WTC11 (cell line): ENCODE measurements at regions not wholly inside any gene's neighbourhood (a gene's known extent, or its start where the extent isn't known, plus 50 kb on each side); places are given as distances from the start of the nearest gene placed in this dataset.

Experiments
- ATAC-seq: fragments of 200-7000 bp; cut with Tn5 transposase; 2 replicates; pipeline ENCODE4 v1.10.0; 2021; ENCODE audit warnings: mild to moderate bottlenecking, moderate library complexity
- CTCF ChIA-PET: fragments of 300-600 bp; sonication (Branson Sonifier 250); formaldehyde crosslinking; loops from one replicate; lab custom pipeline; 2021; ENCODE audit warnings: antibody characterized with exemption; lab: Charles Lee
- POLR2A ChIA-PET: fragments of 350-600 bp; sonication (Branson Sonifier 250); formaldehyde crosslinking; loops from one replicate; lab custom pipeline; 2021; ENCODE audit warnings: antibody characterized with exemption; lab: Charles Lee
- DNase-seq: peaks from one replicate; pipeline ENCODE4 v3.0.0; 2021; ENCODE audit warnings: low spot score
- H3K27ac Mint-ChIP-seq: 2 replicates; pipeline ENCODE4 v1.8.0; 2021; ENCODE audit warnings: mixed read lengths
- H3K27me3 Mint-ChIP-seq: 2 replicates; pipeline ENCODE4 v1.8.0; 2021; ENCODE audit warnings: low read depth, mild to moderate bottlenecking, moderate library complexity, mixed read lengths
- H3K36me3 Mint-ChIP-seq: 2 replicates; pipeline ENCODE4 v1.8.0; 2021; ENCODE audit warnings: mixed read lengths
- H3K4me1 Mint-ChIP-seq: 2 replicates; pipeline ENCODE4 v1.8.0; 2022; ENCODE audit warnings: mixed read lengths
- H3K4me3 Mint-ChIP-seq: 2 replicates; pipeline ENCODE4 v1.8.0; 2021; ENCODE audit warnings: mild to moderate bottlenecking, moderate library complexity, mixed read lengths
- H3K9me3 Mint-ChIP-seq: 2 replicates; pipeline ENCODE4 v1.8.0; 2021; ENCODE audit warnings: mixed read lengths
- GTF2I ChIP-seq: fragments of 250-450 bp; sonication (Bioruptor Pico); conservative IDR thresholded peaks from 2 replicates; pipeline ENCODE4 v1.4.0; 2021; ENCODE audit warnings: mild to moderate bottlenecking
- JUN ChIP-seq: sonication (generic); formaldehyde crosslinking; IDR thresholded peaks from 2 replicates; pipeline ENCODE4 v1.8.0; 2023; ENCODE audit warnings: mild to moderate bottlenecking, missing genetic modification reagents
- NFE2L1 ChIP-seq: sonication (generic); formaldehyde crosslinking; IDR thresholded peaks from 2 replicates; pipeline ENCODE4 v1.8.1; 2023; ENCODE audit warnings: missing genetic modification reagents
- NFYB ChIP-seq: sonication (generic); formaldehyde crosslinking; conservative IDR thresholded peaks from 2 replicates; pipeline ENCODE4 v1.8.0; 2022; ENCODE audit warnings: low read depth, missing genetic modification reagents
- OVOL2 ChIP-seq: fragments of 250-450 bp; sonication (Bioruptor Pico); IDR thresholded peaks from 2 replicates; pipeline ENCODE4 v1.9.0; 2021; ENCODE audit warnings: mild to moderate bottlenecking, borderline replicate concordance
- RELA ChIP-seq: sonication (generic); formaldehyde crosslinking; IDR thresholded peaks from 2 replicates; pipeline ENCODE4 v1.8.1; 2022; ENCODE audit warnings: missing genetic modification reagents, mild to moderate bottlenecking, borderline replicate concordance
- SMAD3 ChIP-seq: sonication (generic); formaldehyde crosslinking; IDR thresholded peaks from 2 replicates; pipeline ENCODE4 v1.8.0; 2022; ENCODE audit warnings: missing genetic modification reagents, mild to moderate bottlenecking, borderline replicate concordance
- ZNF263 ChIP-seq: sonication (generic); formaldehyde crosslinking; IDR thresholded peaks from 2 replicates; pipeline ENCODE4 v1.8.1; 2022; ENCODE audit warnings: low read depth, mild to moderate bottlenecking, moderate library complexity, missing genetic modification reagents
- ZNF416 ChIP-seq: fragments of 250-450 bp; sonication (Bioruptor Pico); IDR thresholded peaks from 2 replicates; pipeline ENCODE4 v1.9.0; 2021; ENCODE audit warnings: mild to moderate bottlenecking, inconsistent platforms
- TF ChIP-seq, protein P1 (sequence below): sonication (generic); formaldehyde crosslinking; IDR thresholded peaks from 2 replicates; pipeline ENCODE4 v1.8.1; 2023; ENCODE audit warnings: mild to moderate bottlenecking, missing genetic modification reagents
- TF ChIP-seq, protein P2 (sequence below): fragments of 250-450 bp; sonication (Bioruptor Pico); IDR thresholded peaks from 2 replicates; pipeline ENCODE4 v1.9.0; 2021; ENCODE audit warnings: mild to moderate bottlenecking
- TF ChIP-seq, protein P3 (sequence below): fragments of 200-600 bp; IDR thresholded peaks from 2 replicates; pipeline ENCODE4 v1.8.0; 2022; ENCODE audit warnings: antibody characterized with exemption
- TF ChIP-seq, protein P4 (sequence below): sonication (generic); formaldehyde crosslinking; IDR thresholded peaks from 2 replicates; pipeline ENCODE4 v1.8.0; 2022; ENCODE audit warnings: mild to moderate bottlenecking, missing genetic modification reagents
- TF ChIP-seq, protein P5 (sequence below): fragments of 250-450 bp; sonication (Bioruptor Pico); IDR thresholded peaks from 2 replicates; pipeline ENCODE4 v1.9.0; 2021; ENCODE audit warnings: mild to moderate bottlenecking
- TF ChIP-seq, protein P6 (sequence below): fragments of 250-450 bp; sonication (Bioruptor Pico); IDR thresholded peaks from 2 replicates; pipeline ENCODE4 v1.8.0; 2021; ENCODE audit warnings: mild to moderate bottlenecking
- TF ChIP-seq, protein P7 (sequence below): fragments of 250-450 bp; sonication (Bioruptor Pico); conservative IDR thresholded peaks from 2 replicates; pipeline ENCODE4 v1.9.0; 2021; ENCODE audit warnings: mild to moderate bottlenecking
- TF ChIP-seq, protein P8 (sequence below): sonication (generic); formaldehyde crosslinking; IDR thresholded peaks from 2 replicates; pipeline ENCODE4 v1.8.1; 2022; ENCODE audit warnings: mild to moderate bottlenecking, moderate library complexity, missing genetic modification reagents

DNA sequence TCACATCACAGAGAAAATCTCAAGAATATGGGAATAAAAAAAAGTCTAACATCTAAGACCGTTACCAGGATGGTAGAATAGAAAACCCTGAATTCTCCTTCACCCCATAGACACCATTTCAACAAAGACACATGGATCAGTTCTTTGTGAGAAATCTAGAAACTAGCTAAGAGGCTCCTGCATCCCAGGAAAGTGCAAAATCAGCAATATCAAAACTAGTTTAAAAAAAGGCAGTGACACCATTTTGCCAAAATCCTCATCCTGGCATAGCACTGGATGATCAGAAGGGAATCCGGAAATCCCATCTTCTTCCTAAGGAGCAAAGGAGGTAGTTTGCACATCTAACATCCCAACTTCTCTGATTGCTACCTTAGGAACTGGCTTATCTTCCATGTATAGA is 88.9 kb upstream of the MAGEE2 start:
- ATAC-seq (no peak), DNase-seq (no peak)
- H3K4me1 Mint-ChIP-seq: no peaks in the 10 kb centered on the region
- H3K27ac Mint-ChIP-seq: no peak overlapping the region
- H3K36me3 Mint-ChIP-seq: no peaks in the 10 kb centered on the region
- no peak for TF ChIP-seq OVOL2
- no peak for TF ChIP-seq RELA (CRISPR knock-in tag)
- TF ChIP-seq, protein P1, sequence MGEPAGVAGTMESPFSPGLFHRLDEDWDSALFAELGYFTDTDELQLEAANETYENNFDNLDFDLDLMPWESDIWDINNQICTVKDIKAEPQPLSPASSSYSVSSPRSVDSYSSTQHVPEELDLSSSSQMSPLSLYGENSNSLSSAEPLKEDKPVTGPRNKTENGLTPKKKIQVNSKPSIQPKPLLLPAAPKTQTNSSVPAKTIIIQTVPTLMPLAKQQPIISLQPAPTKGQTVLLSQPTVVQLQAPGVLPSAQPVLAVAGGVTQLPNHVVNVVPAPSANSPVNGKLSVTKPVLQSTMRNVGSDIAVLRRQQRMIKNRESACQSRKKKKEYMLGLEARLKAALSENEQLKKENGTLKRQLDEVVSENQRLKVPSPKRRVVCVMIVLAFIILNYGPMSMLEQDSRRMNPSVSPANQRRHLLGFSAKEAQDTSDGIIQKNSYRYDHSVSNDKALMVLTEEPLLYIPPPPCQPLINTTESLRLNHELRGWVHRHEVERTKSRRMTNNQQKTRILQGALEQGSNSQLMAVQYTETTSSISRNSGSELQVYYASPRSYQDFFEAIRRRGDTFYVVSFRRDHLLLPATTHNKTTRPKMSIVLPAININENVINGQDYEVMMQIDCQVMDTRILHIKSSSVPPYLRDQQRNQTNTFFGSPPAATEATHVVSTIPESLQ: no peak
- TF ChIP-seq, protein P2, sequence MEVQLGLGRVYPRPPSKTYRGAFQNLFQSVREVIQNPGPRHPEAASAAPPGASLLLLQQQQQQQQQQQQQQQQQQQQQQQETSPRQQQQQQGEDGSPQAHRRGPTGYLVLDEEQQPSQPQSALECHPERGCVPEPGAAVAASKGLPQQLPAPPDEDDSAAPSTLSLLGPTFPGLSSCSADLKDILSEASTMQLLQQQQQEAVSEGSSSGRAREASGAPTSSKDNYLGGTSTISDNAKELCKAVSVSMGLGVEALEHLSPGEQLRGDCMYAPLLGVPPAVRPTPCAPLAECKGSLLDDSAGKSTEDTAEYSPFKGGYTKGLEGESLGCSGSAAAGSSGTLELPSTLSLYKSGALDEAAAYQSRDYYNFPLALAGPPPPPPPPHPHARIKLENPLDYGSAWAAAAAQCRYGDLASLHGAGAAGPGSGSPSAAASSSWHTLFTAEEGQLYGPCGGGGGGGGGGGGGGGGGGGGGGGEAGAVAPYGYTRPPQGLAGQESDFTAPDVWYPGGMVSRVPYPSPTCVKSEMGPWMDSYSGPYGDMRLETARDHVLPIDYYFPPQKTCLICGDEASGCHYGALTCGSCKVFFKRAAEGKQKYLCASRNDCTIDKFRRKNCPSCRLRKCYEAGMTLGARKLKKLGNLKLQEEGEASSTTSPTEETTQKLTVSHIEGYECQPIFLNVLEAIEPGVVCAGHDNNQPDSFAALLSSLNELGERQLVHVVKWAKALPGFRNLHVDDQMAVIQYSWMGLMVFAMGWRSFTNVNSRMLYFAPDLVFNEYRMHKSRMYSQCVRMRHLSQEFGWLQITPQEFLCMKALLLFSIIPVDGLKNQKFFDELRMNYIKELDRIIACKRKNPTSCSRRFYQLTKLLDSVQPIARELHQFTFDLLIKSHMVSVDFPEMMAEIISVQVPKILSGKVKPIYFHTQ: no peak
- TF ChIP-seq, protein P3, sequence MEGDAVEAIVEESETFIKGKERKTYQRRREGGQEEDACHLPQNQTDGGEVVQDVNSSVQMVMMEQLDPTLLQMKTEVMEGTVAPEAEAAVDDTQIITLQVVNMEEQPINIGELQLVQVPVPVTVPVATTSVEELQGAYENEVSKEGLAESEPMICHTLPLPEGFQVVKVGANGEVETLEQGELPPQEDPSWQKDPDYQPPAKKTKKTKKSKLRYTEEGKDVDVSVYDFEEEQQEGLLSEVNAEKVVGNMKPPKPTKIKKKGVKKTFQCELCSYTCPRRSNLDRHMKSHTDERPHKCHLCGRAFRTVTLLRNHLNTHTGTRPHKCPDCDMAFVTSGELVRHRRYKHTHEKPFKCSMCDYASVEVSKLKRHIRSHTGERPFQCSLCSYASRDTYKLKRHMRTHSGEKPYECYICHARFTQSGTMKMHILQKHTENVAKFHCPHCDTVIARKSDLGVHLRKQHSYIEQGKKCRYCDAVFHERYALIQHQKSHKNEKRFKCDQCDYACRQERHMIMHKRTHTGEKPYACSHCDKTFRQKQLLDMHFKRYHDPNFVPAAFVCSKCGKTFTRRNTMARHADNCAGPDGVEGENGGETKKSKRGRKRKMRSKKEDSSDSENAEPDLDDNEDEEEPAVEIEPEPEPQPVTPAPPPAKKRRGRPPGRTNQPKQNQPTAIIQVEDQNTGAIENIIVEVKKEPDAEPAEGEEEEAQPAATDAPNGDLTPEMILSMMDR: no peak
- no peak for TF ChIP-seq NFYB (CRISPR knock-in tag)
- TF ChIP-seq GTF2I (CRISPR knock-in tag): no peak
- TF ChIP-seq, protein P4, sequence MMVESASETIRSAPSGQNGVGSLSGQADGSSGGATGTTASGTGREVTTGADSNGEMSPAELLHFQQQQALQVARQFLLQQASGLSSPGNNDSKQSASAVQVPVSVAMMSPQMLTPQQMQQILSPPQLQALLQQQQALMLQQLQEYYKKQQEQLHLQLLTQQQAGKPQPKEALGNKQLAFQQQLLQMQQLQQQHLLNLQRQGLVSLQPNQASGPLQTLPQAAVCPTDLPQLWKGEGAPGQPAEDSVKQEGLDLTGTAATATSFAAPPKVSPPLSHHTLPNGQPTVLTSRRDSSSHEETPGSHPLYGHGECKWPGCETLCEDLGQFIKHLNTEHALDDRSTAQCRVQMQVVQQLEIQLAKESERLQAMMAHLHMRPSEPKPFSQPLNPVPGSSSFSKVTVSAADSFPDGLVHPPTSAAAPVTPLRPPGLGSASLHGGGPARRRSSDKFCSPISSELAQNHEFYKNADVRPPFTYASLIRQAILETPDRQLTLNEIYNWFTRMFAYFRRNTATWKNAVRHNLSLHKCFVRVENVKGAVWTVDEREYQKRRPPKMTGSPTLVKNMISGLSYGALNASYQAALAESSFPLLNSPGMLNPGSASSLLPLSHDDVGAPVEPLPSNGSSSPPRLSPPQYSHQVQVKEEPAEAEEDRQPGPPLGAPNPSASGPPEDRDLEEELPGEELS (CRISPR knock-in tag): no peak
- no peak for TF ChIP-seq ZNF416 (CRISPR knock-in tag)
- TF ChIP-seq, protein P5, sequence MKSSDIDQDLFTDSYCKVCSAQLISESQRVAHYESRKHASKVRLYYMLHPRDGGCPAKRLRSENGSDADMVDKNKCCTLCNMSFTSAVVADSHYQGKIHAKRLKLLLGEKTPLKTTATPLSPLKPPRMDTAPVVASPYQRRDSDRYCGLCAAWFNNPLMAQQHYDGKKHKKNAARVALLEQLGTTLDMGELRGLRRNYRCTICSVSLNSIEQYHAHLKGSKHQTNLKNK (CRISPR knock-in tag): no peak
- H3K27me3 Mint-ChIP-seq: no peaks in the 10 kb centered on the region
- H3K4me3 Mint-ChIP-seq: no peak overlapping the region
- CTCF ChIA-PET: no interaction called here
- H3K9me3 Mint-ChIP-seq: peaks cover 17% of the 10 kb centered on the region
- POLR2A ChIA-PET: no interaction called here

DNA sequence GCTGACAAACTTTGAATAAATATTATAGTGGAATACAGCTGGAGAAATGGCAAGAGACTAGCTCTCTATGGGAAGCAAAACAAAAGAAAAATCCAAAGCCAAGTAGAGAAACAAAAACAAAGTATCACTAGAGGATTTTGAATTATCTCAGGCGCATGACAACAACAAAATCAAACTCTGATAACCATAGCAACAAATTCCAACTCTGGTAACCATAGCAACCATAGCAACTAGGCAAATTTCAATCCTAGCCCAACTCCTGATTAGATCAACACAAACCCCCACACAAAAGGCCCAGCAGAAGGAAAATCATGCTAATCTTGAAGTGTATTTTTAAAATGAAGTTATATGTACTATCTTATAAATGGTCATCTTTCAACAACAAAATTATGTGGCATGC is 98.4 kb upstream of the MAGEE2 start:
- Mint-ChIP-seq H3K27ac (no peak overlapping the region), H3K36me3 (no peaks in the 10 kb centered on the region), H3K4me1 (no peaks in the 10 kb centered on the region), H3K4me3 (no peak overlapping the region), H3K27me3 (no peaks in the 10 kb centered on the region), H3K9me3 (peaks cover 10% of the 10 kb centered on the region)
- ATAC-seq (no peak), DNase-seq (no peak)
- ChIA-PET CTCF (no interaction called here), POLR2A (no interaction called here)
- TF ChIP-seq, protein P6, sequence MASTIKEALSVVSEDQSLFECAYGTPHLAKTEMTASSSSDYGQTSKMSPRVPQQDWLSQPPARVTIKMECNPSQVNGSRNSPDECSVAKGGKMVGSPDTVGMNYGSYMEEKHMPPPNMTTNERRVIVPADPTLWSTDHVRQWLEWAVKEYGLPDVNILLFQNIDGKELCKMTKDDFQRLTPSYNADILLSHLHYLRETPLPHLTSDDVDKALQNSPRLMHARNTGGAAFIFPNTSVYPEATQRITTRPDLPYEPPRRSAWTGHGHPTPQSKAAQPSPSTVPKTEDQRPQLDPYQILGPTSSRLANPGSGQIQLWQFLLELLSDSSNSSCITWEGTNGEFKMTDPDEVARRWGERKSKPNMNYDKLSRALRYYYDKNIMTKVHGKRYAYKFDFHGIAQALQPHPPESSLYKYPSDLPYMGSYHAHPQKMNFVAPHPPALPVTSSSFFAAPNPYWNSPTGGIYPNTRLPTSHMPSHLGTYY (CRISPR knock-in tag): no peak
- TF ChIP-seq JUN (CRISPR knock-in tag): no peak
- TF ChIP-seq, protein P7, sequence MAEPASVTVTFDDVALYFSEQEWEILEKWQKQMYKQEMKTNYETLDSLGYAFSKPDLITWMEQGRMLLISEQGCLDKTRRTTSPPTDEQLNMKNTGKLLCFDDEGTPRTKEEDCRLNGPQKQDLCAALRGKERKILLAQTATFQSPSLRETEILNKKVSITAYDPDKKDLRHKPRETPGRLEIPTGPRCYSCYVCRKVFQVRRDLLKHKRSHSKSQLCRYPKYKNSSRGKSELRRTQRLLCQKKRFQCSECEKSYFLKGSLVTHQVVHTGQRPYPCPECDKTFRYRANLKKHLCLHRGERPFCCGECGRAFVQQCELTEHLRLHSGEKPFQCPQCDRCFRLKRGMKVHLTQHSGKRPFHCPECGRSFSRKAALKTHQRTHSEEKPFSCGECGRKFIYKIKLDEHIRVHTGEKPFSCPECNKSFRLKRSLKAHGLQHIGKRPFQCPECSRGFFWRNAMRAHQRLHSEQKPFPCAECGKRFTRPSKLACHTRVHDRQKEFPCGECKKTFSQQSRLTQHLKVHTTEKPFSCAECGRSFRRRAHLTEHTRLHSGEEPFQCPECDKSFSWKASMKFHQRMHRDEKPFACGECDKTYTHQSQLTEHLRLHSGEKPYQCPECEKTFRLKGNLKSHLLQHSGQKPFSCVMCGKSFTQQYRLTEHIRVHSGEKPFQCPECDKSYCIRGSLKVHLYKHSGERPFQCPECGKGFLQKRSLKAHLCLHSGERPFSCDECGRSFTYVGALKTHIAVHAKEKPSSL (CRISPR knock-in tag): no peak
- no peak for TF ChIP-seq NFE2L1 (CRISPR knock-in tag)
- TF ChIP-seq, protein P2: no peak
- no peak for TF ChIP-seq SMAD3 (CRISPR knock-in tag)
- TF ChIP-seq ZNF263: no peak
- TF ChIP-seq, protein P8, sequence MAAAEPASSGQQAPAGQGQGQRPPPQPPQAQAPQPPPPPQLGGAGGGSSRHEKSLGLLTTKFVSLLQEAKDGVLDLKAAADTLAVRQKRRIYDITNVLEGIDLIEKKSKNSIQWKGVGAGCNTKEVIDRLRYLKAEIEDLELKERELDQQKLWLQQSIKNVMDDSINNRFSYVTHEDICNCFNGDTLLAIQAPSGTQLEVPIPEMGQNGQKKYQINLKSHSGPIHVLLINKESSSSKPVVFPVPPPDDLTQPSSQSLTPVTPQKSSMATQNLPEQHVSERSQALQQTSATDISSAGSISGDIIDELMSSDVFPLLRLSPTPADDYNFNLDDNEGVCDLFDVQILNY (CRISPR knock-in tag): no peak
